HG02623 (cell line): ENCODE measurements at regions not wholly inside any gene's neighbourhood (a gene's known extent, or its start where the extent isn't known, plus 50 kb on each side); places are given as distances from the start of the nearest gene placed in this dataset.
"Not testable (repeated sequence)": the region's sequence is repeated elsewhere in the genome, so short reads cannot be mapped to it uniquely, and the experiment has no call there.

ENCODE experiments used
- ATAC-seq: cut with Tn5 transposase; IDR thresholded peaks from one replicate; pipeline ENCODE4 v1.9.1; 2021; ENCODE audit warnings: moderate library complexity; ENCODE audit not compliant: unreplicated experiment

- no peak for ATAC-seq
These were observed 50.4 kb upstream of the SOD1 start for GRCh38 chr21:31609081-31609480.

GRCh38 chr21:31607791-31608190 is 51.7 kb upstream of the SOD1 start:
- no peak for ATAC-seq

- ATAC-seq, result no peak
These were observed 53.2 kb upstream of the SOD1 start for GRCh38 chr21:31606081-31606874.

- ATAC-seq, result no peak
These were observed 54.8 kb upstream of the SOD1 start for GRCh38 chr21:31604591-31605190.

GRCh38 chr21:31599563-31599962 is 59.9 kb upstream of the SOD1 start:
- no peak for ATAC-seq

GRCh38 chr21:31599013-31599412 is 60.5 kb upstream of the SOD1 start:
- ATAC-seq, result no peak

GRCh38 chr21:31597683-31598082 is 61.8 kb upstream of the SOD1 start:
- ATAC-seq, result no peak

GRCh38 chr21:31596055-31596454 is 63.4 kb upstream of the SOD1 start:
- no peak for ATAC-seq

GRCh38 chr21:31594726-31595125 is 64.8 kb upstream of the SOD1 start:
- ATAC-seq, result no peak

GRCh38 chr21:31594279-31594678 is 65.2 kb upstream of the SOD1 start:
- no peak for ATAC-seq

GRCh38 chr21:31592963-31593560 is 66.4 kb upstream of the SOD1 start:
- no peak for ATAC-seq

GRCh38 chr21:31592516-31592915 is 67.0 kb upstream of the SOD1 start:
- no peak for ATAC-seq

- ATAC-seq, result no peak
These were observed 69.7 kb upstream of the SOD1 start for GRCh38 chr21:31589820-31590219.

- ATAC-seq, result no peak
These were observed 73.4 kb upstream of the SOD1 start for GRCh38 chr21:31586118-31586517.

- not testable (repeated sequence) for ATAC-seq
These were observed 75.6 kb upstream of the SOD1 start for GRCh38 chr21:31583937-31584336.

GRCh38 chr21:31583498-31583897 is 76.0 kb upstream of the SOD1 start:
- no peak for ATAC-seq

- ATAC-seq, result peak; percentile 74
These were observed 78.6 kb upstream of the SOD1 start for GRCh38 chr21:31580866-31581276.

- ATAC-seq, result no peak
These were observed 82.2 kb upstream of the SOD1 start for GRCh38 chr21:31577271-31577670.

GRCh38 chr21:31576428-31576827 is 83.1 kb upstream of the SOD1 start:
- ATAC-seq, result no peak

GRCh38 chr21:31573217-31573616 is 86.3 kb upstream of the SOD1 start:
- no peak for ATAC-seq

- no peak for ATAC-seq
These were observed 87.6 kb upstream of the SOD1 start for GRCh38 chr21:31571879-31572278.
